K562 (cell line): ENCODE measurements at regions not wholly inside any gene's neighbourhood (a gene's known extent, or its start where the extent isn't known, plus 50 kb on each side); places are given as distances from the start of the nearest gene placed in this dataset.

Experiments
- ATAC-seq: fragments of 200-7000 bp; cut with Tn5 transposase; 3 replicates; pipeline ENCODE4 v1.9.1; 2020; ENCODE audit warnings: moderate library complexity
- BruUV-seq: library from RNA; stranded (reverse); fragments of 400-500 nt; replicated peaks from 2 replicates; lab custom pipeline; 2021; lab: Mats Ljungman, UMichigan
- CTCF ChIA-PET: fragments of 300-600 bp; formaldehyde crosslinking; extraction: SDS; loops from one replicate; lab custom pipeline; 2021; ENCODE audit warnings: low intra/inter-chr PET ratio; lab: Yijun Ruan, JAX
- POLR2A ChIA-PET: fragments of 300-600, 350-650 bp; sonication (Branson Sonifier 250); formaldehyde crosslinking; extraction: SDS; loops from one replicate; lab custom pipeline; 2021; ENCODE audit warnings: antibody characterized with exemption, inconsistent platforms; lab: Yijun Ruan, JAX
- DNase-seq, 4 experiments: peaks; one replicate each; pipeline versions ENCODE4 v3.0.0 to v3.0.0-alpha.2; 2011 to 2018; ENCODE audit warnings: low spot score in 3 of 4, mixed read lengths in 3 of 4; ENCODE audit errors: extremely low read depth in 1 of 4
- FAIRE-seq: peaks from 2 replicates; lab custom pipeline; 2011; peaks lifted over from hg19 to GRCh38; lab: Jason Lieb, UNC
- H2AFZ ChIP-seq: 2 replicates; pipeline ENCODE4 v1.6.0; 2011; ENCODE audit warnings: low read depth, low read length, control low read depth, inconsistent platforms
- H3K27ac ChIP-seq: fragments of 200-600 bp; 3 replicates; pipeline ENCODE4 v1.8.0; 2011; ENCODE audit warnings: low read depth, mild to moderate bottlenecking, control low read depth, inconsistent platforms, low read length, moderate library complexity, mixed read lengths; ENCODE audit errors: extremely low read depth
- H3K27me3 ChIP-seq, 2 experiments: fragments of 300-600 bp in 1 of 2; 2 replicates in 1 of 2; 3 replicates in 1 of 2; pipeline versions ENCODE4 v1.6.0 to v1.8.0; 2011; ENCODE audit warnings: inconsistent platforms in 2 of 2, low read length in 2 of 2, mild to moderate bottlenecking in 1 of 2, mixed read lengths in 1 of 2, moderate library complexity in 1 of 2; ENCODE audit not compliant: control insufficient read depth in 2 of 2, insufficient read depth in 2 of 2
- H3K36me3 ChIP-seq: fragments of 300-600 bp; 3 replicates; pipeline ENCODE4 v1.8.0; 2011; ENCODE audit warnings: mild to moderate bottlenecking, low read length, inconsistent platforms; ENCODE audit not compliant: control insufficient read depth, insufficient read depth
- H3K4me1 ChIP-seq, 2 experiments: fragments of 200-600 bp in 1 of 2; replicated peaks in 1 of 2; 2 replicates in 1 of 2; 3 replicates in 1 of 2; pipeline versions ENCODE4 v1.5.1 to v1.8.0; 2011; ENCODE audit warnings: inconsistent platforms in 2 of 2, low read length in 2 of 2, mild to moderate bottlenecking in 1 of 2, mixed read lengths in 1 of 2, moderate library complexity in 1 of 2; ENCODE audit not compliant: control insufficient read depth in 2 of 2, insufficient read depth in 2 of 2
- H3K4me2 ChIP-seq: 2 replicates; pipeline ENCODE4 v1.6.1; 2011; ENCODE audit warnings: low read length, control low read depth, inconsistent platforms, mixed read lengths; ENCODE audit not compliant: insufficient read depth
- H3K4me3 ChIP-seq: fragments of 200-600 bp; sonication (generic), shearing (Covaris generic); 2 replicates; pipeline ENCODE4 v1.5.1; 2016; ENCODE audit warnings: control low read depth, inconsistent platforms
- H3K79me2 ChIP-seq: fragments of 200-600 bp; 3 replicates; pipeline ENCODE4 v1.8.0; 2011; ENCODE audit warnings: low read length, inconsistent platforms; ENCODE audit not compliant: control insufficient read depth, insufficient read depth
- H3K9ac ChIP-seq, 2 experiments: 2 replicates each; pipeline versions ENCODE4 v1.6.0 to v1.6.1; 2011; ENCODE audit warnings: low read depth in 2 of 2, low read length in 2 of 2, control low read depth in 1 of 2, inconsistent platforms in 1 of 2, mild to moderate bottlenecking in 1 of 2, mixed read lengths in 1 of 2; ENCODE audit not compliant: insufficient read depth in 1 of 2
- H3K9me1 ChIP-seq: one replicate; pipeline ENCODE4 v1.6.0; 2011; ENCODE audit warnings: inconsistent platforms, mild to moderate bottlenecking, low read length, moderate library complexity; ENCODE audit not compliant: control insufficient read depth, insufficient read depth
- H3K9me3 ChIP-seq: replicated peaks from 2 replicates; pipeline ENCODE4 v1.5.1; 2011; ENCODE audit warnings: low read depth, low read length, inconsistent platforms; ENCODE audit not compliant: control insufficient read depth, insufficient read depth
- H4K20me1 ChIP-seq: replicated peaks from 2 replicates; pipeline ENCODE4 v1.6.1; 2011; ENCODE audit warnings: low read length, inconsistent platforms, mixed read lengths; ENCODE audit not compliant: control insufficient read depth, insufficient read depth
- ATF3 ChIP-seq, 2 experiments: fragments of 450-650 bp in 1 of 2; sonication (generic) in 1 of 2; formaldehyde crosslinking in 1 of 2; IDR thresholded peaks in 1 of 2; conservative IDR thresholded peaks in 1 of 2; 2 replicates each; pipeline versions ENCODE4 v1.6.1 to v1.8.1; 2016 to 2023; ENCODE audit warnings: mild to moderate bottlenecking in 2 of 2, moderate library complexity in 2 of 2, inconsistent platforms in 1 of 2, missing genetic modification reagents in 1 of 2
- CTBP1 ChIP-seq: fragments of 450-650 bp; IDR thresholded peaks from 2 replicates; pipeline ENCODE4 v1.6.1; 2016; ENCODE audit warnings: borderline replicate concordance
- ELF2 ChIP-seq: fragments of 250-450 bp; sonication (Bioruptor Pico); IDR thresholded peaks from 2 replicates; pipeline ENCODE4 v1.5.0; 2021; ENCODE audit warnings: mild to moderate bottlenecking
- MECOM ChIP-seq: fragments of 250-450 bp; sonication (Bioruptor Pico); IDR thresholded peaks from 2 replicates; pipeline ENCODE4 v1.8.0; 2022; ENCODE audit warnings: inconsistent platforms
- MGA ChIP-seq: fragments of 450-650 bp; IDR thresholded peaks from 2 replicates; pipeline ENCODE4 v1.6.1; 2016; ENCODE audit warnings: mild to moderate bottlenecking, moderate library complexity
- SRSF1 ChIP-seq: fragments of 200-400 bp; formaldehyde crosslinking; IDR thresholded peaks from 2 replicates; pipeline ENCODE4 v1.6.1; 2017; ENCODE audit warnings: mild to moderate bottlenecking, low read depth, low read length, moderate library complexity
- TARDBP ChIP-seq: fragments of 450-650 bp; IDR thresholded peaks from 2 replicates; pipeline ENCODE4 v1.6.1; 2016
- ZBTB7A ChIP-seq: IDR thresholded peaks from 2 replicates; pipeline ENCODE4 v1.6.1; 2011; ENCODE audit warnings: low read depth, mild to moderate bottlenecking, low read length, moderate library complexity, borderline replicate concordance; ENCODE audit not compliant: control insufficient read depth
- ZNF253 ChIP-seq: fragments of 250-450 bp; sonication (Bioruptor Pico); conservative IDR thresholded peaks from 2 replicates; pipeline ENCODE4 v1.6.1; 2021; ENCODE audit warnings: mild to moderate bottlenecking
- ZNF282 ChIP-seq: sonication (generic); formaldehyde crosslinking; IDR thresholded peaks from 2 replicates; pipeline ENCODE4 v1.8.1; 2023; ENCODE audit warnings: missing genetic modification reagents
- ZNF507 ChIP-seq: conservative IDR thresholded peaks from 2 replicates; pipeline ENCODE4 v1.6.1; 2017; ENCODE audit warnings: missing genetic modification characterization, missing compliant biosample characterization
- WGBS: fragments of 100-300 bp; shearing (Covaris generic); methylation state at CpG from one replicate; pipeline ENCODE4 v1.1.6; 2016; ENCODE audit warnings: low coverage, mixed read lengths; ENCODE audit not compliant: insufficient coverage; ENCODE audit errors: missing lambda C conversion rate; 5-methylcytosine and 5-hydroxymethylcytosine counted together
- in situ Hi-C: fragments of 300-500 bp; cut with MboI; formaldehyde crosslinking; loops from 4 replicates; pipeline ENCODE4 v1.15.0; 2018; ENCODE audit warnings: inconsistent platforms, mixed read lengths
- intact Hi-C: fragments of 100-400 bp; cut with micrococcal nuclease; formaldehyde crosslinking; loops from 2 replicates; pipeline ENCODE4 v1.14.2; 2022

GRCh38 chr5:74093561-74093960 is 467.6 kb downstream of the ARHGEF28 start:
- Histone ChIP-seq H3K36me3 (no peaks in the 10 kb centered on the region), H3K27ac (no peak overlapping the region), H3K4me3 (no peak overlapping the region), H3K9me3 (no peaks in the 10 kb centered on the region), H3K4me1 (no peaks in the 10 kb centered on the region), H2AFZ (no peak overlapping the region), H3K27me3 (no peaks in the 10 kb centered on the region), H3K79me2 (no peaks in the 10 kb centered on the region), H3K4me2 (no peak overlapping the region), H4K20me1 (no peaks in the 10 kb centered on the region), H3K9ac (no peak overlapping the region), H3K9me1 (no peaks in the 10 kb centered on the region)
- POLR2A ChIA-PET, result interaction anchor here (1.7 kb wide), 1 partner anchor 8 kb away, joined by 4 read pairs; no protein-coding TSS in a partner anchor
- no peak for DNase-seq
- no peak for ATAC-seq
- in situ Hi-C loops (no loop called here), intact Hi-C loops (no loop called here)
- WGBS, result 0% methylated on average over 2 of the region's 2 CpGs
- no peak for FAIRE-seq
- BruUV-seq, result no TSS peak
- CTCF ChIA-PET, result no interaction called here
- TF ChIP-seq MGA (no peak), TARDBP (no peak), ZNF282 (CRISPR knock-in tag) (no peak), ZNF507 (tag) (no peak), ATF3 (IDR thresholded peaks at IDR 0.05) (no peak), ATF3 (CRISPR knock-in tag; conservative IDR thresholded peaks at IDR 0.05) (no peak), MECOM (no peak), ELF2 (CRISPR knock-in tag) (no peak), SRSF1 (no peak), CTBP1 (no peak), ZBTB7A (no peak), ZNF253 (CRISPR knock-in tag) (no peak)
